ENCODE measurements at regions not wholly inside any gene's neighbourhood (a gene's known extent, or its start where the extent isn't known, plus 50 kb on each side); places are given as distances from the start of the nearest gene placed in this dataset.
A peak's percentile ranks its signal among the peaks of the same experiment; 100 is the strongest.

DNA sequence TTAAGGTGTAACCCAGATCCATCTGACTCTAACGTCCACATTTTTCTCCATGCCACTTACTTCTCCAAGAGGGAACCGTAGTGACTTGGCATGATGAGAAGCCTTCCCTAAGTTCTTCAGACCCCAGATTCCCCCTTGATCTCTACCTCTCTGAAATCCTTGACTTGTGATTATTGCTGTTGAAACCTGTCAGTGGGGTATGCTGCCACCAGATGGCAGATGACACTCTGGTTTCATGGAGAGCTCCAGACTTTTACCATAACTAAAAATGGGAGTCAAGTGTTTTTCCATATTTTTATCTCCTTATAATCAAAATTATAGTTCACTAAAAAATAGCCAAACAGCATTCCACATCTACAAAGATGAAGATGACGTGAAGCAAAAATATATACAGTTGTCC, 504.2 kb downstream of the SOX6 start:
- no peak for TF ChIP-seq POLR2A (IDR thresholded peaks at IDR 0.05)
- TF ChIP-seq, protein P1, sequence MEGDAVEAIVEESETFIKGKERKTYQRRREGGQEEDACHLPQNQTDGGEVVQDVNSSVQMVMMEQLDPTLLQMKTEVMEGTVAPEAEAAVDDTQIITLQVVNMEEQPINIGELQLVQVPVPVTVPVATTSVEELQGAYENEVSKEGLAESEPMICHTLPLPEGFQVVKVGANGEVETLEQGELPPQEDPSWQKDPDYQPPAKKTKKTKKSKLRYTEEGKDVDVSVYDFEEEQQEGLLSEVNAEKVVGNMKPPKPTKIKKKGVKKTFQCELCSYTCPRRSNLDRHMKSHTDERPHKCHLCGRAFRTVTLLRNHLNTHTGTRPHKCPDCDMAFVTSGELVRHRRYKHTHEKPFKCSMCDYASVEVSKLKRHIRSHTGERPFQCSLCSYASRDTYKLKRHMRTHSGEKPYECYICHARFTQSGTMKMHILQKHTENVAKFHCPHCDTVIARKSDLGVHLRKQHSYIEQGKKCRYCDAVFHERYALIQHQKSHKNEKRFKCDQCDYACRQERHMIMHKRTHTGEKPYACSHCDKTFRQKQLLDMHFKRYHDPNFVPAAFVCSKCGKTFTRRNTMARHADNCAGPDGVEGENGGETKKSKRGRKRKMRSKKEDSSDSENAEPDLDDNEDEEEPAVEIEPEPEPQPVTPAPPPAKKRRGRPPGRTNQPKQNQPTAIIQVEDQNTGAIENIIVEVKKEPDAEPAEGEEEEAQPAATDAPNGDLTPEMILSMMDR (IDR thresholded peaks at IDR 0.05 in 8 of 11, conservative IDR thresholded peaks at IDR 0.05 in 3 of 11): peak in 1 of 11 experiments; percentile 8
